Gastroesophageal sphincter (tissue), 3 donors: ENCODE measurements at regions not wholly inside any gene's neighbourhood (a gene's known extent, or its start where the extent isn't known, plus 50 kb on each side); places are given as distances from the start of the nearest gene placed in this dataset.

ENCODE experiments used
- CTCF ChIP-seq, 4 experiments: fragments of 200-600 bp in 2 of 4; fragments of 450-650 bp in 2 of 4; sonication (generic) in 1 of 4; IDR thresholded peaks; one replicate each; pipeline ENCODE4 v1.5.1; 2017 to 2019; ENCODE audit warnings: antibody characterized with exemption in 4 of 4, mild to moderate bottlenecking in 2 of 4, moderate library complexity in 2 of 4
- POLR2A ChIP-seq, 2 donors: fragments of 450-650 bp; IDR thresholded peaks; one replicate each; pipeline ENCODE4 v1.6.1; 2017; ENCODE audit warnings: antibody characterized with exemption in 2 of 2, mild to moderate bottlenecking in 2 of 2, moderate library complexity in 1 of 2

- TF ChIP-seq POLR2A (IDR thresholded peaks at IDR 0.05) (no peak), CTCF (IDR thresholded peaks at IDR 0.05) (no peak)
Observed at GRCh38 chr4:110415478-110415877, 60.5 kb upstream of the ENPEP start.
